ENCODE measurements at regions not wholly inside any gene's neighbourhood (a gene's known extent, or its start where the extent isn't known, plus 50 kb on each side); places are given as distances from the start of the nearest gene placed in this dataset.
A peak's percentile ranks its signal among the peaks of the same experiment; 100 is the strongest.

- FAIRE-seq, result no peak
- H3K36me3 ChIP-seq (ENCODE audit: insufficient read depth, low read length), result no peaks in the 10 kb centered on the region
- no peak for DNase-seq (ENCODE audit: low read depth)
These were observed 73.1 kb upstream of the COL8A1 start for GRCh38 chr3:99565331-99565730.

GRCh38 chr3:99562990-99563607, 75.3 kb upstream of the COL8A1 start:
- Histone ChIP-seq H3K36me3 (ENCODE audit: insufficient read depth, low read length) (no peaks in the 10 kb centered on the region), H3K4me2 (ENCODE audit: low read length) (peak overlapping the region; percentile 13), H3K27me3 (ENCODE audit: insufficient read depth, low read length) (no peaks in the 10 kb centered on the region), H3K4me1 (ENCODE audit: insufficient read depth, low read length) (peaks cover 13% of the 10 kb centered on the region), H3K79me2 (ENCODE audit: insufficient read depth, low read length) (no peaks in the 10 kb centered on the region), H4K20me1 (ENCODE audit: insufficient read depth, low read length) (no peaks in the 10 kb centered on the region), H3K27ac (ENCODE audit: low read depth, low read length) (peak overlapping the region; percentile 60), H3K9me3 (ENCODE audit: insufficient read depth, low read depth, low read length) (no peaks in the 10 kb centered on the region), H3K9ac (ENCODE audit: low read length) (peak overlapping the region; percentile 18), H3K4me3 (ENCODE audit: insufficient read depth, low read depth, low read length) (no peak overlapping the region), H2AFZ (ENCODE audit: low read depth, low read length) (no peak overlapping the region)
- Mint-ChIP-seq H3K27me3 (ENCODE audit: low read depth, unreplicated experiment) (no peaks in the 10 kb centered on the region), H3K4me3 (ENCODE audit: unreplicated experiment) (no peak overlapping the region), H3K9me3 (ENCODE audit: unreplicated experiment) (no peaks in the 10 kb centered on the region), H3K27ac (ENCODE audit: unreplicated experiment) (peak overlapping the region; percentile 53), H3K36me3 (ENCODE audit: low read depth, unreplicated experiment) (no peaks in the 10 kb centered on the region), H3K4me1 (ENCODE audit: low read depth, unreplicated experiment) (peaks cover 10% of the 10 kb centered on the region)
- DNase-seq (ENCODE audit: low read depth), result peak; percentile 66
- peak; percentile 92 for FAIRE-seq
- no peak for TF ChIP-seq EZH2 (IDR thresholded peaks at IDR 0.05; ENCODE audit: insufficient read depth, low read length)
- no peak for TF ChIP-seq CTCF (IDR thresholded peaks at IDR 0.05; ENCODE audit: insufficient read depth, low read depth, low read length)

More at GRCh38 chr3:99565331-99565730, 73.1 kb upstream of the COL8A1 start:
- Mint-ChIP-seq H3K36me3 (ENCODE audit: low read depth, unreplicated experiment) (no peaks in the 10 kb centered on the region), H3K27ac (ENCODE audit: unreplicated experiment) (no peak overlapping the region), H3K4me3 (ENCODE audit: unreplicated experiment) (no peak overlapping the region), H3K27me3 (ENCODE audit: low read depth, unreplicated experiment) (no peaks in the 10 kb centered on the region), H3K4me1 (ENCODE audit: low read depth, unreplicated experiment) (peaks cover 18% of the 10 kb centered on the region), H3K9me3 (ENCODE audit: unreplicated experiment) (no peaks in the 10 kb centered on the region)
- Histone ChIP-seq H3K4me2 (ENCODE audit: low read length) (no peak overlapping the region), H3K27me3 (ENCODE audit: insufficient read depth, low read length) (no peaks in the 10 kb centered on the region), H3K4me1 (ENCODE audit: insufficient read depth, low read length) (peaks cover 13% of the 10 kb centered on the region), H4K20me1 (ENCODE audit: insufficient read depth, low read length) (no peaks in the 10 kb centered on the region), H3K9me3 (ENCODE audit: insufficient read depth, low read depth, low read length) (no peaks in the 10 kb centered on the region), H3K27ac (ENCODE audit: low read depth, low read length) (no peak overlapping the region), H3K4me3 (ENCODE audit: insufficient read depth, low read depth, low read length) (no peak overlapping the region), H2AFZ (ENCODE audit: low read depth, low read length) (no peak overlapping the region), H3K9ac (ENCODE audit: low read length) (no peak overlapping the region), H3K79me2 (ENCODE audit: insufficient read depth, low read length) (no peaks in the 10 kb centered on the region)
- TF ChIP-seq CTCF (IDR thresholded peaks at IDR 0.05; ENCODE audit: insufficient read depth, low read depth, low read length), result no peak
- no peak for TF ChIP-seq EZH2 (IDR thresholded peaks at IDR 0.05; ENCODE audit: insufficient read depth, low read length)

GRCh38 chr3:99562138-99562537, 76.3 kb upstream of the COL8A1 start:
- H3K27ac ChIP-seq (ENCODE audit: low read depth, low read length), result no peak overlapping the region
- H3K79me2 ChIP-seq (ENCODE audit: insufficient read depth, low read length), result no peaks in the 10 kb centered on the region
- no peaks in the 10 kb centered on the region for H3K9me3 ChIP-seq (ENCODE audit: insufficient read depth, low read depth, low read length)
- H4K20me1 ChIP-seq (ENCODE audit: insufficient read depth, low read length), result no peaks in the 10 kb centered on the region
- H3K27ac Mint-ChIP-seq (ENCODE audit: unreplicated experiment), result no peak overlapping the region
- H3K9ac ChIP-seq (ENCODE audit: low read length), result no peak overlapping the region
- H3K27me3 Mint-ChIP-seq (ENCODE audit: low read depth, unreplicated experiment), result no peaks in the 10 kb centered on the region
- no peak overlapping the region for H2AFZ ChIP-seq (ENCODE audit: low read depth, low read length)
- H3K4me3 ChIP-seq (ENCODE audit: insufficient read depth, low read depth, low read length), result no peak overlapping the region
- no peaks in the 10 kb centered on the region for H3K36me3 Mint-ChIP-seq (ENCODE audit: low read depth, unreplicated experiment)
- no peak overlapping the region for H3K4me3 Mint-ChIP-seq (ENCODE audit: unreplicated experiment)
- peaks cover 13% of the 10 kb centered on the region for H3K4me1 ChIP-seq (ENCODE audit: insufficient read depth, low read length)
- FAIRE-seq (peak; percentile 85), DNase-seq (ENCODE audit: low read depth) (no peak)
- H3K9me3 Mint-ChIP-seq (ENCODE audit: unreplicated experiment), result no peaks in the 10 kb centered on the region
- H3K27me3 ChIP-seq (ENCODE audit: insufficient read depth, low read length), result no peaks in the 10 kb centered on the region
- TF ChIP-seq EZH2 (IDR thresholded peaks at IDR 0.05; ENCODE audit: insufficient read depth, low read length), result no peak
- TF ChIP-seq CTCF (IDR thresholded peaks at IDR 0.05; ENCODE audit: insufficient read depth, low read depth, low read length), result no peak
- H3K36me3 ChIP-seq (ENCODE audit: insufficient read depth, low read length), result no peaks in the 10 kb centered on the region
- H3K4me1 Mint-ChIP-seq (ENCODE audit: low read depth, unreplicated experiment), result peaks cover 10% of the 10 kb centered on the region
- H3K4me2 ChIP-seq (ENCODE audit: low read length), result no peak overlapping the region
